ENCODE measurements at regions not wholly inside any gene's neighbourhood (a gene's known extent, or its start where the extent isn't known, plus 50 kb on each side); places are given as distances from the start of the nearest gene placed in this dataset.

DNA sequence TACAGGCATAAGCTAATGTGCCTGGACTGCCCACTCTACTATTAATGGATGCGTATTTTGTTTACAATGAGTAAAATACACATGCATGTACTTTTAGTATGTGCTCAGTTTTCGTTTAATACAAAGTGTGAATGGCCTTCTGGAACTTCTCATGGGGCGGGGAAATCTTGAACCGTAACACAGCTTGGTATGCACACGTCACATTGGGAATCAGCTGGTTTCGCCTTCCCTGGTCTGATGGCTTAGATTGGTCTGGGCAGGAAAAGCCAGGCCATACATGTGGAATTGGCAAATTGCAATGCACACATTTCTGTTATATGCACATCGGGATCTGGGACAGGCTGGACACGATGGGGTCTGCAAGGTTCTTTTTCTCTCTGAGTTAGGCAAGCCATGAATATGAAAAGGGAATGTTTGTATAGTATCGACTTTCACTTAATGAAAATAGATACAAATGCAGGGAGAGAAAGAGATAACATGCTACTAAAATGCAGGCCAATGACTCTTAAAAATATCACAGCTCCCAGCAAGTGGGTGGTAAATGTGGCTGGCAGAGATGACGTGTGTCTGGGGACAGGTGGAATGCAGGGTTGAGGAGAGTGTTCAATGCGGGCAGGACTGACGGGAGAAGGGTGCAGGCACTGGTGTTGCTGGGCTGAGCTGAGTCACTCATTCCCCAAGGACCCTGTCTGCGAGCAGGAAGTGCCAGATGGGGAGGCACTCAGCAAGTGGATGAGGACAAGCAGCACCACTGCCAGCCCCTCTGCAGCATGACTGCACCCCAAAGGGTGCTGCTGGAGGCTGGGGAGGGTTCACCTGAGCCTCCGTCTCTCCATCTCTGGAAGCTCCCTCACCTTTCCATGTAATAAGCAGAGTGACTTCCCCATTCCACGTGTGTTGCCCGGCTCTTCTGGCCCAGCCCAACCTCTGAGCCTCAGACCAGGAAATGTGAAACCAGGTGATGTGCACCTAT lies 204.0 kb upstream of the GPR12 start:
- H3K4me3 ChIP-seq (ENCODE audit: insufficient read length, low read depth), result no peak overlapping the region
- H3K36me3 ChIP-seq (ENCODE audit: insufficient read depth, insufficient read length, low read length), result no peaks in the 10 kb centered on the region
- H3K4me1 ChIP-seq (ENCODE audit: insufficient read depth, insufficient read length), result peaks cover 3% of the 10 kb centered on the region
- TF ChIP-seq ZNF274 (IDR thresholded peaks at IDR 0.05; ENCODE audit: low read depth, low read length) (no peak), YY1 (IDR thresholded peaks at IDR 0.05; ENCODE audit: insufficient read depth, insufficient read length) (no peak), SUZ12 (IDR thresholded peaks at IDR 0.05; ENCODE audit: extremely low read depth, insufficient read depth, insufficient read length) (no peak)
- no peaks in the 10 kb centered on the region for H3K9me3 ChIP-seq (ENCODE audit: insufficient read depth, low read length)
- H3K27me3 ChIP-seq (ENCODE audit: insufficient read depth, insufficient read length), result no peaks in the 10 kb centered on the region
- DNase-seq (ENCODE audit: low read depth, low spot score), result no peak
- H3K9ac ChIP-seq (ENCODE audit: insufficient read length, low read depth), result no peak overlapping the region

DNA sequence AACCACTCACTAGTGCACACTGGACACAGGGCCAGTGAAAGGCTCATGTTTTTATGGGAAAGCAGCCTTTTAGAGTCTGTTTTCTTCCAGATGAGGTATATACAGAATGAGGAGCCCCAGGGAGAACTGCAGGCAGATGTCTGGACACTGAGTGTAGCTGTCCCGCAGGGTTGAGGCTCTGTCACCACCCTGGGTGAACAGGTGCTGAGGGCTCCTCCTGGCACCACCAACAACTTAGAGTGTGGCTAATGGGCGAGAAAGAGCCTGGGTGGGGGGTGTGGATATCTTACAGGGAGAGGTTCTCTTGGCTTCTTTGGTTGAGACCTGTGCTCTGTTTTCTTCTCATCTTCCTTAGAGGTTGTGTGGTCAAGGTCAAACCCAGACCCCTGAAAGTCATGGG lies 202.1 kb upstream of the GPR12 start:
- TF ChIP-seq YY1 (IDR thresholded peaks at IDR 0.05; ENCODE audit: insufficient read depth, insufficient read length) (no peak), SUZ12 (IDR thresholded peaks at IDR 0.05; ENCODE audit: extremely low read depth, insufficient read depth, insufficient read length) (no peak), ZNF274 (IDR thresholded peaks at IDR 0.05; ENCODE audit: low read depth, low read length) (no peak)
- no peak for DNase-seq (ENCODE audit: low read depth, low spot score)
- H3K4me1 ChIP-seq (ENCODE audit: insufficient read depth, insufficient read length), result peaks cover 3% of the 10 kb centered on the region
- H3K9ac ChIP-seq (ENCODE audit: insufficient read length, low read depth), result no peak overlapping the region
- H3K27me3 ChIP-seq (ENCODE audit: insufficient read depth, insufficient read length), result no peaks in the 10 kb centered on the region
- no peaks in the 10 kb centered on the region for H3K9me3 ChIP-seq (ENCODE audit: insufficient read depth, low read length)
- H3K36me3 ChIP-seq (ENCODE audit: insufficient read depth, insufficient read length, low read length), result no peaks in the 10 kb centered on the region
- no peak overlapping the region for H3K4me3 ChIP-seq (ENCODE audit: insufficient read length, low read depth)

DNA sequence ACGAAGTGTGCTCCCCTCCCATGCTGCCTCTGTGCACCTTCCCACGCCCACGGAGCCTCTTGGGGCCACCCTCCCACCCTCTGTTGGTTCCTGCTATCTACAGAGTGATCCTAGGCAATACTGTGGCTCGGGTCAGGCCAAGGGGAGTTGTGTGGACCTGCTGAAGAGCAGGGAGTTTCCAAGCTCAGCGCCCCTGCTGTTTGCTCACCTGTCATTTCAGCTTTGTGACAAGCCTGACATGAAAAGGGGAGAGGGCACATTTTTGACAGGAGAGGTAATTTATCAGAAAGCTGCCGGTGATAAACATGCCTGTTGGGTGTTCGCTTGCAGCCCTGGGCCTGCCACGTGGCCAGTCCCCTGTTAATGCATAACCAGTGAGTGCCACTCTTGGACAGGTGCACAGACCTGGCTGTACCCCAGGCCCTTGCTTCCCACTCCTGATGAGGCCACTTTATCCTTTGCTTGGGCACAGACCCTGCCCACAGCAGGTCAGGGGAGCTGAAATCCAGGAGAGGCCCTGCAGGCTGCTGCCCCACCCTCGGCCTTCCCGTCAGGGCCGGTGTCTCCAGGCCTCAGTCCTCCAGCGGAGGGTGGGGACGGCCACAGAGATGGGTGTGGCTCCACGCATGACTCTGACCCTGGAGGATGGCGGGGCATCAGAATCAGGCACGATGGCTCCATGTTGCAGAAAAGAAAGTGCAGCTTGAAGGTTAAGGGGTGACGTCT lies 201.5 kb upstream of the GPR12 start:
- TF ChIP-seq ZNF274 (IDR thresholded peaks at IDR 0.05; ENCODE audit: low read depth, low read length) (no peak), YY1 (IDR thresholded peaks at IDR 0.05; ENCODE audit: insufficient read depth, insufficient read length) (no peak), SUZ12 (IDR thresholded peaks at IDR 0.05; ENCODE audit: extremely low read depth, insufficient read depth, insufficient read length) (no peak)
- no peaks in the 10 kb centered on the region for H3K36me3 ChIP-seq (ENCODE audit: insufficient read depth, insufficient read length, low read length)
- no peak for DNase-seq (ENCODE audit: low read depth, low spot score)
- H3K4me3 ChIP-seq (ENCODE audit: insufficient read length, low read depth), result no peak overlapping the region
- peaks cover 3% of the 10 kb centered on the region for H3K4me1 ChIP-seq (ENCODE audit: insufficient read depth, insufficient read length)
- H3K27me3 ChIP-seq (ENCODE audit: insufficient read depth, insufficient read length), result no peaks in the 10 kb centered on the region
- H3K9ac ChIP-seq (ENCODE audit: insufficient read length, low read depth), result no peak overlapping the region
- no peaks in the 10 kb centered on the region for H3K9me3 ChIP-seq (ENCODE audit: insufficient read depth, low read length)

DNA sequence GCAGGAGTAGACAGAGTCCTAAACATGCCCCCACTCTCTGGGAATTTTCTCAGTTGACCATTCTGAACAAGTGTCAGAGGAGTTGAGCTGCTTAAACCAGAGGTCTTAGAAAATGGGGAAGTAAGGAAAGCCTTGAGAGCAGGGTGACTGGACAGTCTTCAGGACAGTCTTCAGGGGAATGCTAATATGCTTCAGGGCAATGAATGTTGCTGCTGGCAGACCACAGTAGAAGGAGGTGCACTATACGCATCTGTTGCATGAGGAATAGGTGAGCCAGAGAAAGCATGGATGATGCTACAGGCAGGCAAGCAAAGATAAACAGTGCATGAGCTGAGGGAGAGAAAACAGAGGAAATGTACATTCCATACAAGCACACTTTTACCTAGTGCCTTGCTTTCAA lies 196.6 kb upstream of the GPR12 start:
- no peaks in the 10 kb centered on the region for H3K4me1 ChIP-seq (ENCODE audit: insufficient read depth, insufficient read length)
- H3K4me3 ChIP-seq (ENCODE audit: insufficient read length, low read depth), result no peak overlapping the region
- no peaks in the 10 kb centered on the region for H3K9me3 ChIP-seq (ENCODE audit: insufficient read depth, low read length)
- TF ChIP-seq ZNF274 (IDR thresholded peaks at IDR 0.05; ENCODE audit: low read depth, low read length) (no peak), YY1 (IDR thresholded peaks at IDR 0.05; ENCODE audit: insufficient read depth, insufficient read length) (no peak), SUZ12 (IDR thresholded peaks at IDR 0.05; ENCODE audit: extremely low read depth, insufficient read depth, insufficient read length) (no peak)
- no peak overlapping the region for H3K9ac ChIP-seq (ENCODE audit: insufficient read length, low read depth)
- no peaks in the 10 kb centered on the region for H3K36me3 ChIP-seq (ENCODE audit: insufficient read depth, insufficient read length, low read length)
- H3K27me3 ChIP-seq (ENCODE audit: insufficient read depth, insufficient read length), result no peaks in the 10 kb centered on the region
- DNase-seq (ENCODE audit: low read depth, low spot score), result no peak

DNA sequence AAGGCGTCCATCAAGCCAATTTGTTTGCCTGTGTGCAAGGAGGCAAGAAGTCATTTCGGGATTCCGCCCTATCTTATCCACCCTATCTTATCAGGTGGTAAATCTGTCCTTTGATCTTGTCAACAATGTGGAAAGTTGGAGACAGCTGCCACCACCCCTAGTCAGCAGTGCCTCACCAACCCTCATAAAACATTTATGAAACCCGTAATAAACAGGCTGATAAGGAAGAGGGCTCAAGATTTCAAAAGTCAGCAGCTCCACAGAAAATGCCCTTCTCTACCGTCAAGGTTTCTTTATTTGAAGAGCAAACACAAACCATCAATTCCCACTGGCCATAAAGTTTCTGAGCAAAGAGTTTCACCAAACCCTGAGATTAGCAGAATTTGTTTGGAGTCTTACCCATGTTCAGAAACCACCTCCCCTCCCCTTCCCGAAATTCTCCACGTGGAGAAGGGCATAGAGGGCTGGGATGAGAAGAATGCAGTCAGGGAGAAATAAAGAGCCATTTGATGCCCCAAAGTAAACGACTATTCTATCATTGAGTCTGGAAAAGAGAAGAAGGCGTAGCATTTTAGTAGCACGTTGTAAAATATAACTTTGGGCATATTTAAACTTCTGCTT lies 196.0 kb upstream of the GPR12 start:
- Histone ChIP-seq H3K4me3 (ENCODE audit: insufficient read length, low read depth) (no peak overlapping the region), H3K9ac (ENCODE audit: insufficient read length, low read depth) (no peak overlapping the region), H3K4me1 (ENCODE audit: insufficient read depth, insufficient read length) (no peaks in the 10 kb centered on the region), H3K9me3 (ENCODE audit: insufficient read depth, low read length) (no peaks in the 10 kb centered on the region), H3K36me3 (ENCODE audit: insufficient read depth, insufficient read length, low read length) (no peaks in the 10 kb centered on the region), H3K27me3 (ENCODE audit: insufficient read depth, insufficient read length) (no peaks in the 10 kb centered on the region)
- TF ChIP-seq YY1 (IDR thresholded peaks at IDR 0.05; ENCODE audit: insufficient read depth, insufficient read length) (no peak), SUZ12 (IDR thresholded peaks at IDR 0.05; ENCODE audit: extremely low read depth, insufficient read depth, insufficient read length) (no peak), ZNF274 (IDR thresholded peaks at IDR 0.05; ENCODE audit: low read depth, low read length) (no peak)
- no peak for DNase-seq (ENCODE audit: low read depth, low spot score)

DNA sequence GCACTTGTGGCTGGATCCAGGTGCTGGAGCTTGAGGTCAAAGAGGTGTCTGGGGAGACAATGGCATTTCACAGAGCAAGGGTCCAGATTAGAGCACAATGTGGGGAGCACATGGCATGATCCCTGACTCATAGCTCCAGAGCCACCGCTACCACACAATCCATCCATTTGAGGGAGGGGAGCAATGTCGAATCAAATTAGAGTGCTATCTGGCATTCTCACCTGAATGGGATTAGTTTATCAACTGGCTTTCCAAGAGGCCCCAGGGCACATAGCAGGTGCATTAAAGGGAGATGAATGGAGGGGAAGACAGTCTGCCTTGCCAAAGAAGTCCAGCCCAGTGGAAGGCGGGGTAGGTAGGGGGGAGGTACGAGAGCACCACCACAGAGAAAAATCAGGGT lies 194.4 kb upstream of the GPR12 start:
- Histone ChIP-seq H3K27me3 (ENCODE audit: insufficient read depth, insufficient read length) (no peaks in the 10 kb centered on the region), H3K4me1 (ENCODE audit: insufficient read depth, insufficient read length) (no peaks in the 10 kb centered on the region), H3K9me3 (ENCODE audit: insufficient read depth, low read length) (no peaks in the 10 kb centered on the region), H3K9ac (ENCODE audit: insufficient read length, low read depth) (no peak overlapping the region), H3K4me3 (ENCODE audit: insufficient read length, low read depth) (no peak overlapping the region), H3K36me3 (ENCODE audit: insufficient read depth, insufficient read length, low read length) (no peaks in the 10 kb centered on the region)
- DNase-seq (ENCODE audit: low read depth, low spot score), result no peak
- TF ChIP-seq ZNF274 (IDR thresholded peaks at IDR 0.05; ENCODE audit: low read depth, low read length) (no peak), YY1 (IDR thresholded peaks at IDR 0.05; ENCODE audit: insufficient read depth, insufficient read length) (no peak), SUZ12 (IDR thresholded peaks at IDR 0.05; ENCODE audit: extremely low read depth, insufficient read depth, insufficient read length) (no peak)

DNA sequence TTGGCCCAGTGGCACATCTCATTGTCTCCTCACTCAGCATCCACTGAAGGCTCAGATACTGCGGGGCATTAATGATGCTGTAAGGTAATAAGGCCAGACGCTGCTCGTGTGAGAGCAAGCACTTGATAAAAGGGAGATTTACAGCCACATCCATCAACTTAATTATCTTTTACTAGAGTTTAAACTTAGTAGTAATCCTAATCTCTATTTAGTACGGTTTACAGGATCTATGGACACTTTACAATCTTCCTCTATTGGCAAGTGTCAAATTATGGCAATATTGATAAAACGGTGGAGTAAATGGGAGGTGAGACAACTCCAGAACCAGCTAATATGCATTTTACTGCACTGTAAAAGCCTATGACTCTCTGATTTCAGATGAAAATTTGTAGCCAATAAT lies 192.7 kb upstream of the GPR12 start:
- TF ChIP-seq SUZ12 (IDR thresholded peaks at IDR 0.05; ENCODE audit: extremely low read depth, insufficient read depth, insufficient read length) (no peak), YY1 (IDR thresholded peaks at IDR 0.05; ENCODE audit: insufficient read depth, insufficient read length) (no peak), ZNF274 (IDR thresholded peaks at IDR 0.05; ENCODE audit: low read depth, low read length) (no peak)
- no peak for DNase-seq (ENCODE audit: low read depth, low spot score)
- H3K36me3 ChIP-seq (ENCODE audit: insufficient read depth, insufficient read length, low read length), result no peaks in the 10 kb centered on the region
- no peaks in the 10 kb centered on the region for H3K4me1 ChIP-seq (ENCODE audit: insufficient read depth, insufficient read length)
- no peak overlapping the region for H3K9ac ChIP-seq (ENCODE audit: insufficient read length, low read depth)
- no peaks in the 10 kb centered on the region for H3K27me3 ChIP-seq (ENCODE audit: insufficient read depth, insufficient read length)
- H3K4me3 ChIP-seq (ENCODE audit: insufficient read length, low read depth), result no peak overlapping the region
- no peaks in the 10 kb centered on the region for H3K9me3 ChIP-seq (ENCODE audit: insufficient read depth, low read length)
